GM12878 (cell line): ENCODE measurements at regions not wholly inside any gene's neighbourhood (a gene's known extent, or its start where the extent isn't known, plus 50 kb on each side); places are given as distances from the start of the nearest gene placed in this dataset.
"Not testable (repeated sequence)": the region's sequence is repeated elsewhere in the genome, so short reads cannot be mapped to it uniquely, and the experiment has no call there.

ENCODE experiments used
- ATAC-seq: fragments of 200-7000 bp; cut with Tn5 transposase; 3 replicates; pipeline ENCODE4 v1.9.1; 2020; ENCODE audit warnings: mild to moderate bottlenecking, moderate library complexity
- BruUV-seq: library from RNA; stranded (reverse); fragments of 400-500 nt; replicated peaks from 2 replicates; lab custom pipeline; 2021; lab: Mats Ljungman, UMichigan
- CTCF ChIA-PET: fragments of 300-600 bp; sonication (Branson Sonifier 250); formaldehyde crosslinking; extraction: SDS; loops from one replicate; lab custom pipeline; 2021; ENCODE audit warnings: inconsistent platforms; lab: Yijun Ruan, JAX
- POLR2A ChIA-PET: fragments of 350-600 bp; formaldehyde crosslinking; extraction: SDS; loops from one replicate; lab custom pipeline; 2021; ENCODE audit warnings: inconsistent platforms; lab: Charles Lee
- RAD21 ChIA-PET: fragments of 300-600 bp; sonication (Branson Sonifier 250); formaldehyde crosslinking; loops from one replicate; lab custom pipeline; 2023; ENCODE audit warnings: antibody characterized with exemption; ENCODE audit not compliant: unreplicated experiment; lab: Charles Lee
- SMC1A ChIA-PET: fragments of 300-600 bp; sonication (Branson Sonifier 250); formaldehyde crosslinking; loops from one replicate; lab custom pipeline; 2023; ENCODE audit not compliant: unreplicated experiment, uncharacterized antibody; lab: Charles Lee
- DNase-seq: peaks from one replicate; pipeline ENCODE4 v3.0.0-alpha.2; 2011; ENCODE audit warnings: low read depth, low spot score
- FAIRE-seq: peaks from 3 replicates; lab custom pipeline; 2011; peaks lifted over from hg19 to GRCh38; lab: Jason Lieb, UNC
- H2AFZ ChIP-seq: 2 replicates; pipeline ENCODE4 v1.6.0; 2011; ENCODE audit warnings: low read depth, low read length, control low read depth; ENCODE audit not compliant: control insufficient read depth
- H3K27ac ChIP-seq: 2 replicates; pipeline ENCODE4 v1.5.1; 2011; ENCODE audit warnings: control low read depth; ENCODE audit not compliant: control insufficient read depth, insufficient read depth
- H3K27me3 ChIP-seq, 2 experiments: replicated peaks in 1 of 2; 2 replicates each; pipeline versions ENCODE4 v1.6.0 to v1.6.1; 2011; ENCODE audit warnings: low read length in 1 of 2; ENCODE audit not compliant: control insufficient read depth in 2 of 2, insufficient read depth in 2 of 2
- H3K36me3 ChIP-seq, 2 experiments: 2 replicates each; pipeline ENCODE4 v1.5.1; 2011; ENCODE audit warnings: low read length in 1 of 2; ENCODE audit not compliant: control insufficient read depth in 2 of 2, insufficient read depth in 2 of 2
- H3K4me1 ChIP-seq: 2 replicates; pipeline ENCODE4 v1.6.1; 2011; ENCODE audit warnings: mild to moderate bottlenecking, low read length, moderate library complexity, mixed read lengths; ENCODE audit not compliant: control insufficient read depth, insufficient read depth
- H3K4me2 ChIP-seq: 2 replicates; pipeline ENCODE4 v1.6.0; 2011; ENCODE audit warnings: control low read depth; ENCODE audit not compliant: control insufficient read depth, insufficient read depth
- H3K4me3 ChIP-seq: fragments of 200-600 bp; sonication (generic); 2 replicates; pipeline ENCODE4 v1.5.1; 2016
- H3K79me2 ChIP-seq: 2 replicates; pipeline ENCODE4 v1.6.0; 2011; ENCODE audit warnings: low read length; ENCODE audit not compliant: control insufficient read depth, insufficient read depth
- H3K9ac ChIP-seq: 2 replicates; pipeline ENCODE4 v1.8.0; 2011; ENCODE audit warnings: low read length, control low read depth, mixed read lengths; ENCODE audit not compliant: control insufficient read depth, insufficient read depth
- H3K9me3 ChIP-seq: replicated peaks from 3 replicates; pipeline ENCODE4 v1.5.1; 2011; ENCODE audit warnings: mild to moderate bottlenecking, low read length; ENCODE audit not compliant: control insufficient read depth, insufficient read depth
- H4K20me1 ChIP-seq: 2 replicates; pipeline ENCODE4 v1.6.0; 2011; ENCODE audit not compliant: control insufficient read depth, insufficient read depth
- WGBS: methylation state at CpG from one replicate; pipeline ENCODE4 v1.1.6; 2016; ENCODE audit warnings: low lambda C conversion rate; ENCODE audit not compliant: insufficient replicate concordance, insufficient coverage; ENCODE audit errors: missing lambda C conversion rate; 5-methylcytosine and 5-hydroxymethylcytosine counted together
- in situ Hi-C: fragments of 300-500 bp; cut with MboI; formaldehyde crosslinking; loops from 9 replicates; pipeline ENCODE4 v1.14.3; 2018; ENCODE audit warnings: mixed read lengths
- intact Hi-C: fragments of 100-400 bp; cut with micrococcal nuclease; formaldehyde crosslinking; loops from one replicate; pipeline ENCODE4 v1.14.2; 2022; ENCODE audit not compliant: unreplicated experiment

- RAD21 ChIA-PET, intact Hi-C loops, BruUV-seq, ATAC-seq, H4K20me1 ChIP-seq, H3K9ac ChIP-seq, H3K79me2 ChIP-seq, POLR2A ChIA-PET, H3K4me2 ChIP-seq, H2AFZ ChIP-seq, CTCF ChIA-PET, H3K4me1 ChIP-seq, H3K36me3 ChIP-seq, DNase-seq, FAIRE-seq, H3K4me3 ChIP-seq, H3K9me3 ChIP-seq, H3K27ac ChIP-seq, in situ Hi-C loops, H3K27me3 ChIP-seq: not testable (repeated sequence)
- SMC1A ChIA-PET, result interaction anchor here (1.1 kb wide), 1 partner anchor 9 kb away, joined by 3 read pairs; no protein-coding TSS in a partner anchor
- WGBS, result 0% methylated on average over 2 of the region's 2 CpGs
Observed at GRCh38 chr1:100600377-100600776, 62.4 kb downstream of the GPR88 start.

DNA sequence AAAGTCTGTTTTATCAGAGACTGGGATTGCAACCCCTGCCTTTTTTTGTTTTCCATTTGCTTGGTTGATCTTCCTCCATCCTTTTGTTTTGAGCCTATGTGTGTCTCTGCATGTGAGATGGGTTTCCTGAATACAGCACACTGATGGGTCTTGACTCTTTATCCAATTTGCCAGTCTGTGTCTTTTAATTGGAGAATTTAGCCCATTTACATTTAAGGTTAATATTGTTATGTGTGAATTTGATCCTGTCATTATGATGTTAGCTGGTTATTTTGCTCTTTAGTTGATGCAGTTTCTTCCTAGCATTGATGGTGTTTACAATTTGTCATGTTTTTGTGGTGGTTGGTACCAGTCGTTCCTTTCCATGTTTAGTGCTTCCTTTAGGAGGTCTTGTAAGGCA lies 64.1 kb downstream of the GPR88 start:
- 0% methylated on average over 1 of the region's 1 CpG for WGBS
- DNase-seq, BruUV-seq, H3K4me3 ChIP-seq, POLR2A ChIA-PET, H3K27me3 ChIP-seq, H3K4me1 ChIP-seq, H3K79me2 ChIP-seq, H3K27ac ChIP-seq, ATAC-seq, H3K9me3 ChIP-seq, H3K4me2 ChIP-seq, H3K9ac ChIP-seq, intact Hi-C loops, in situ Hi-C loops, H2AFZ ChIP-seq, FAIRE-seq, CTCF ChIA-PET, SMC1A ChIA-PET, RAD21 ChIA-PET, H4K20me1 ChIP-seq, H3K36me3 ChIP-seq: not testable (repeated sequence)
